Endothelial cell of umbilical vein (primary cell): ENCODE measurements at regions not wholly inside any gene's neighbourhood (a gene's known extent, or its start where the extent isn't known, plus 50 kb on each side); places are given as distances from the start of the nearest gene placed in this dataset.

Experiments used
- BruUV-seq: library from RNA; stranded (reverse); fragments of 400-500 nt; replicated peaks from 2 replicates; lab custom pipeline; 2021; lab: Mats Ljungman, UMichigan
- CTCF ChIA-PET: fragments of 300-600, 350-600 bp; sonication (Branson Sonifier 250); formaldehyde crosslinking; loops from one replicate; lab custom pipeline; 2021; ENCODE audit warnings: antibody characterized with exemption, inconsistent platforms; lab: Charles Lee
- POLR2A ChIA-PET: fragments of 300-600, 350-600 bp; sonication (Branson Sonifier 250); formaldehyde crosslinking; loops from one replicate; lab custom pipeline; 2021; ENCODE audit warnings: antibody characterized with exemption, inconsistent platforms; lab: Charles Lee
- DNase-seq: peaks from one replicate; pipeline ENCODE4 v3.0.0-alpha.2; 2011; ENCODE audit warnings: low read depth, low spot score
- FAIRE-seq: peaks from 2 replicates; lab custom pipeline; 2011; peaks lifted over from hg19 to GRCh38; lab: Jason Lieb, UNC
- H2AFZ ChIP-seq: 2 replicates; pipeline ENCODE4 v1.6.0; 2012; ENCODE audit warnings: low read depth, low read length, control low read depth, inconsistent platforms
- H3K27ac ChIP-seq: 2 replicates; pipeline ENCODE4 v1.5.1; 2011; ENCODE audit warnings: low read depth, mild to moderate bottlenecking, control low read depth, low read length, moderate library complexity; ENCODE audit not compliant: insufficient read depth
- H3K27me3 ChIP-seq, 2 experiments: 2 replicates each; pipeline versions ENCODE4 v1.6.0 to v1.6.1; 2011; ENCODE audit warnings: low read length in 2 of 2, mixed read lengths in 1 of 2; ENCODE audit not compliant: control insufficient read depth in 2 of 2, insufficient read depth in 2 of 2
- H3K36me3 ChIP-seq, 2 experiments: 2 replicates in 1 of 2; 3 replicates in 1 of 2; pipeline ENCODE4 v1.5.1; 2011; ENCODE audit warnings: low read length in 2 of 2, mild to moderate bottlenecking in 1 of 2, moderate library complexity in 1 of 2; ENCODE audit not compliant: control insufficient read depth in 2 of 2, insufficient read depth in 2 of 2; ENCODE audit errors: extremely low read depth in 1 of 2
- H3K4me1 ChIP-seq: 3 replicates; pipeline ENCODE4 v1.5.1; 2011; ENCODE audit warnings: mild to moderate bottlenecking, low read length; ENCODE audit not compliant: control insufficient read depth, insufficient read depth; ENCODE audit errors: extremely low read depth
- H3K4me2 ChIP-seq: 2 replicates; pipeline ENCODE4 v1.6.1; 2011; ENCODE audit warnings: low read length, control low read depth, mixed read lengths; ENCODE audit not compliant: insufficient read depth
- H3K4me3 ChIP-seq, 3 experiments: fragments of 200-600 bp in 1 of 3; sonication (generic), shearing (Covaris generic) in 1 of 3; replicated peaks in 1 of 3; 2 replicates each; pipeline ENCODE4 v1.5.1; 2011 to 2016; ENCODE audit warnings: control low read depth in 3 of 3, low read length in 3 of 3, mild to moderate bottlenecking in 2 of 3, inconsistent platforms in 1 of 3, low read depth in 1 of 3, moderate library complexity in 1 of 3; ENCODE audit not compliant: insufficient read depth in 1 of 3
- H3K79me2 ChIP-seq: 2 replicates; pipeline ENCODE4 v1.6.0; 2012; ENCODE audit warnings: low read length, inconsistent platforms; ENCODE audit not compliant: control insufficient read depth, insufficient read depth
- H3K9ac ChIP-seq: replicated peaks from 2 replicates; pipeline ENCODE3; 2011; ENCODE audit warnings: low read length, control low read depth; ENCODE audit not compliant: insufficient read depth; ENCODE audit errors: extremely low read depth
- H3K9me1 ChIP-seq: replicated peaks from 3 replicates; pipeline ENCODE4 v1.6.0; 2011; ENCODE audit warnings: mild to moderate bottlenecking, low read length; ENCODE audit not compliant: control insufficient read depth, insufficient read depth; ENCODE audit errors: extremely low read depth
- H3K9me3 ChIP-seq: replicated peaks from 2 replicates; pipeline ENCODE4 v1.5.1; 2012; ENCODE audit warnings: low read length, inconsistent platforms; ENCODE audit not compliant: control insufficient read depth, insufficient read depth
- H4K20me1 ChIP-seq: replicated peaks from 2 replicates; pipeline ENCODE3; 2011; ENCODE audit warnings: mild to moderate bottlenecking, low read length; ENCODE audit not compliant: control insufficient read depth, insufficient read depth; ENCODE audit errors: extremely low read depth
- CTCF ChIP-seq, 2 donors: IDR thresholded peaks; 1 replicate in 1 of 2; 2 replicates in 1 of 2; pipeline ENCODE4 v1.5.1; 2011; ENCODE audit warnings: low read length in 2 of 2, mild to moderate bottlenecking in 2 of 2, moderate library complexity in 2 of 2, control low read depth in 1 of 2, inconsistent platforms in 1 of 2, low read depth in 1 of 2; ENCODE audit not compliant: insufficient read depth in 1 of 2; ENCODE audit errors: extremely low read depth in 1 of 2
- EZH2 ChIP-seq: IDR thresholded peaks from 2 replicates; pipeline ENCODE4 v1.6.1; 2012; ENCODE audit warnings: borderline replicate concordance, low read depth, mild to moderate bottlenecking, moderate library complexity, low read length, inconsistent platforms; ENCODE audit not compliant: severe bottlenecking
- FOS ChIP-seq: IDR thresholded peaks from 2 replicates; pipeline ENCODE4 v1.6.1; 2011; ENCODE audit warnings: mild to moderate bottlenecking, low read length, moderate library complexity, borderline replicate concordance; ENCODE audit not compliant: insufficient read depth
- GATA2 ChIP-seq: IDR thresholded peaks from 2 replicates; pipeline ENCODE4 v1.7.0; 2011; ENCODE audit warnings: low read depth, mild to moderate bottlenecking, moderate library complexity, mixed read lengths, low read length; ENCODE audit not compliant: insufficient read length, insufficient read depth
- JUN ChIP-seq: IDR thresholded peaks from 2 replicates; pipeline ENCODE4 v1.6.1; 2011; ENCODE audit warnings: borderline replicate concordance, low read depth; ENCODE audit not compliant: insufficient read length, insufficient read depth
- MAX ChIP-seq: IDR thresholded peaks from 2 replicates; pipeline ENCODE4 v1.6.1; 2011; ENCODE audit not compliant: insufficient read depth, insufficient read length
- MYC ChIP-seq: IDR thresholded peaks from one replicate; pipeline ENCODE4 v1.6.1; 2011; ENCODE audit warnings: mild to moderate bottlenecking, low read depth, low read length
- POLR2A ChIP-seq: IDR thresholded peaks from 2 replicates; pipeline ENCODE4 v1.6.1; 2012; ENCODE audit warnings: low read depth, mild to moderate bottlenecking, control low read depth, low read length
- POLR2AphosphoS5 ChIP-seq: IDR thresholded peaks from 2 replicates; pipeline ENCODE4 v1.6.1; 2012; ENCODE audit warnings: low read depth, mild to moderate bottlenecking, control low read depth, low read length, moderate library complexity; ENCODE audit not compliant: insufficient read depth
- dilution Hi-C: fragments of 300-500 bp; cut with MboI; formaldehyde crosslinking; loops from one replicate; pipeline ENCODE4 v1.15.0; 2019; ENCODE audit warnings: low sequenced_read_pairs; ENCODE audit not compliant: extremely low pct_ligation_motif_present
- intact Hi-C: fragments of 100-400 bp; cut with micrococcal nuclease; formaldehyde crosslinking; loops from one replicate; pipeline ENCODE4 v1.10.0; 2022

DNA sequence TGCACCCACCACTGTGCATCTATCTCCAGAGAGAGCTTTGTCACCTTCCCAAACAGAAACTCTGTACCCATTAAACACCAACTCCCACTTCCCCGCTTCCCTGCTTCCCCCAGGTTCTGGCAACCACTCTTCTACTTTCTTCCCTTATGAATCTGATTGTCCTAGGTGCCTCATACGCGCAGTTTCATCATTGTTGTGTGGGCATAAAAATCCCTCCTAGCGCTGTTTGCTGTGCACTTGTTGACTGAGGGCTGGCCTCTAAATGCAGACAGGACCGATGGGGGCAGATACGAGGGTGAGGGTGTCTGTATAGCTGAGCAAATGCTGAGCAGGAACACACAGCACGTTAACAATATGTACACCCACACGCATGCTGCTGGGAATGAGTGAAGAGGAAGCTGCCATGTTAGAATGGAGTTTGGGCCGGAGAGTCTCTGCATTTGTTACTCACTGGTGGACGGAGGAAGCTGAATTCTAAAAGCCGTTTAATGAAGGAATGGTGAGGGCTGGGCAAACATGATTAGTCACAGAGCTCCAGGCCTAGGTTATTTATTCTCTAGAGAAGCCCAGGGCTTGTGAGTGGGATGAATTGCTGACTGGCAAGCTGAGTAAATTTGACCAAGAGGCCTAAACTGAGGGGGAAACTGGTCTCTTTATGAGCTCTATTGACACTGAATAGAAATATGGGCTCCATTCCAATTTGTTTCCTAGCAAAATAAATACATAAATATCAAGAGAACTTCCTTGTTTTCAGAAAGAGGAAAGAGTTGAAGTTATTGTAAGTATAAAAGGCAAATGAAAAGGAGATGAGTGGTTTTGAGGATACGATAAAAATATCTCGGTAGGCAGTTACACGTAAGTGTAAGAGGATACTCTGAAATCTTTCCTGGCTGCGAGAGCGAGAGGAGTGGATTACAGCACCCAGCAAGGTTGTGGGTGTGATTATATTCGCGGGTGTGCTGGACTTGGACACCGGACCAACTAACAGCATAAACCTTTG lies 95.9 kb upstream of the RPS6KA3 start:
- TF ChIP-seq POLR2A (no peak), FOS (no peak), CTCF (IDR thresholded peaks at IDR 0.05; ENCODE audit: extremely low read depth in 1 of 2, insufficient read depth in 1 of 2, low read depth in 1 of 2, low read length in 2 of 2) (no peak), POLR2AphosphoS5 (no peak), EZH2 (no peak), GATA2 (no peak), JUN (no peak), MAX (no peak), MYC (no peak)
- Histone ChIP-seq H2AFZ (no peak overlapping the region), H3K9ac (no peak overlapping the region), H3K9me1 (no peaks in the 10 kb centered on the region), H3K9me3 (no peaks in the 10 kb centered on the region), H3K27me3 (no peaks in the 10 kb centered on the region), H3K4me1 (no peaks in the 10 kb centered on the region), H4K20me1 (no peaks in the 10 kb centered on the region), H3K4me3 (no peak overlapping the region), H3K27ac (no peak overlapping the region), H3K79me2 (no peaks in the 10 kb centered on the region), H3K36me3 (no peaks in the 10 kb centered on the region), H3K4me2 (no peak overlapping the region)
- ChIA-PET CTCF (no interaction called here), POLR2A (no interaction called here)
- DNase-seq (peak; percentile 46), FAIRE-seq (no peak)
- dilution Hi-C loops, result no loop called here
- intact Hi-C loops, result no loop called here
- no TSS peak for BruUV-seq
